ENCODE measurements at regions not wholly inside any gene's neighbourhood (a gene's known extent, or its start where the extent isn't known, plus 50 kb on each side); places are given as distances from the start of the nearest gene placed in this dataset.

- no peak overlapping the region for H3K27ac Mint-ChIP-seq
- POLR2A ChIA-PET (ENCODE audit: partially characterized antibody) = interaction anchor here (0.6 to 0.9 kb wide), 2 partner anchors 19 to 126 kb away, joined by 3 read pairs; no protein-coding TSS in a partner anchor
- intact Hi-C loops (cut with micrococcal nuclease) = loop anchor here (10.0 kb wide), 1 partner anchor 1322 kb away; the partner anchor contains the start of gene PTBP2
Measured at GRCh38 chr1:98047171-98047570, 126.3 kb upstream of the DPYD start.

DNA sequence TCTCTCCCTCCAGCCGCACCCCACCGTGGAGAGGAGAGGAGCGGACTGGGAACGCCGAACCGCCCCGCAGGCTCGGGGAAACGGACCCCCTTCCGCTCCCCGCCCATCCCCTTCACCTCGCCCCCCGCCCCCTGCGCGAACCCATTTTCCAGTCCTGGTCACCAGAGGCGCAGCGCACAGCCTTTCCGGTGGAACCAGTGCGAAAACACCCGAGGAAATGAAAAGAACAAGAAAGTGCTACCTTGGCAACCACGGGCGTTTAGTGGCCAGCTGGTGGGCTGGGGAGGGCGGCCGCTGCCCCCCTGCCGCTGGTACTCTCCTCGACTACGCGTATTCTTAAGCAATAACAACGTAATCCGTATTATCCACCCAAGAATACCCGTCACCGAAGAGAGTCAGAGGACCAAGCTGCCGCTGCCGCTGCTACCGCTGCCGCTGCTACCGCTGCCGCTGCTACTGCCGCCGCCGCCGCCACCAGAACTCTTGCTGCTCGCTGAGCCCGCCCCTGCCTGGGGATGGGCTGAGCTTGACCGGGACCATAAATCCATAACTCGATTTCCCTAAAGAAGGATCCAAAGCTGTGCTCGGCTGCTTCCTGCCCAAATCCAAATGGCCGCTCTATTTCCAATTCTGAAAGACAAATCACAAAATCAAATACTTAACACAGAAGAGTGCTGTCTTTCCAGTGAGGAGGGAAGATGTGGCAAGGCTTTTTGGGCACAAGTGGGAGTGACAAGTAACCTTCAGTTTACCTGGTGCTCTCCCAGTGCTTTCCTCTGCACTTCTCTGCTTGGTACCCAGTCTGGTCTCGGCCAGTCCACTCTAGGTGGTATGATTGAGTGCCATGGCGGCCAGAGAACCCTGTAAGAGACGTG lies 125.2 kb upstream of the DPYD start:
- Mint-ChIP-seq H3K9me3 (peaks cover 0 to 8% (median 3%) of the 10 kb centered on the region in 8 donors), H3K36me3 (no peaks in the 10 kb centered on the region), H3K27ac (peak overlapping the region in 1 of 7 donors; percentile 11), H3K4me3 (peak overlapping the region; percentile 67 to 89 (median 81)), H3K27me3 (peaks cover 57 to 61% of the 10 kb centered on the region in 2 donors), H3K4me1 (peaks cover 23 to 40% (median 33%) of the 10 kb centered on the region in 4 donors)
- H3K27me3 ChIP-seq (ENCODE audit: insufficient read depth, low read length) = peaks cover 39% of the 10 kb centered on the region
- peak in 1 of 5 donors; percentile 21 for DNase-seq
- CTCF ChIA-PET (ENCODE audit: partially characterized antibody) = interaction anchor here (1.0 to 3.9 kb wide), 3 partner anchors 14 to 1083 kb away, joined by 4 to 12 read pairs (median 6); no protein-coding TSS in a partner anchor
- no peak overlapping the region for H3K27ac ChIP-seq (ENCODE audit: low read depth, low read length)
- intact Hi-C loops (cut with micrococcal nuclease) = loop anchor here (10.0 kb wide), 1 partner anchor 1321 kb away; the partner anchor contains the start of gene PTBP2
- H3K36me3 ChIP-seq (ENCODE audit: insufficient read depth, low read length) = no peaks in the 10 kb centered on the region
- peaks cover 35% of the 10 kb centered on the region for H3K4me1 ChIP-seq (ENCODE audit: insufficient read depth, low read length)
- H3K4me3 ChIP-seq (ENCODE audit: low read length in 2 of 2) = peak overlapping the region in 1 of 2 donors; percentile 25
- H3K9me3 ChIP-seq (ENCODE audit: control insufficient read depth in 1 of 2, low read length in 2 of 2) = no peaks in the 10 kb centered on the region
- POLR2A ChIA-PET (ENCODE audit: partially characterized antibody) = no interaction called here

More at GRCh38 chr1:98047171-98047570, 126.3 kb upstream of the DPYD start:
- H3K4me1 Mint-ChIP-seq = peaks cover 23 to 40% (median 33%) of the 10 kb centered on the region in 4 donors
- no peak for DNase-seq
- H3K4me3 ChIP-seq (ENCODE audit: low read length in 2 of 2) = no peak overlapping the region
- H3K27me3 ChIP-seq (ENCODE audit: insufficient read depth, low read length) = peaks cover 40% of the 10 kb centered on the region
- no peaks in the 10 kb centered on the region for H3K9me3 ChIP-seq (ENCODE audit: control insufficient read depth in 1 of 2, low read length in 2 of 2)
- H3K4me3 Mint-ChIP-seq = no peak overlapping the region
- no peaks in the 10 kb centered on the region for H3K36me3 ChIP-seq (ENCODE audit: insufficient read depth, low read length)
- H3K4me1 ChIP-seq (ENCODE audit: insufficient read depth, low read length) = peaks cover 35% of the 10 kb centered on the region
- peaks cover 58 to 64% of the 10 kb centered on the region in 2 donors for H3K27me3 Mint-ChIP-seq
- H3K9me3 Mint-ChIP-seq = peaks cover 0 to 8% (median 3%) of the 10 kb centered on the region in 8 donors
- CTCF ChIA-PET (ENCODE audit: partially characterized antibody) = interaction anchor here (0.8 to 3.9 kb wide), 7 partner anchors 13 to 1084 kb away, joined by 3 to 12 read pairs (median 4); no protein-coding TSS in a partner anchor
- H3K36me3 Mint-ChIP-seq = no peaks in the 10 kb centered on the region
- H3K27ac ChIP-seq (ENCODE audit: low read depth, low read length) = no peak overlapping the region

GRCh38 chr1:98045211-98045766 lies 124.5 kb upstream of the DPYD start:
- Histone ChIP-seq H3K27ac (ENCODE audit: low read depth, low read length) (no peak overlapping the region), H3K4me3 (ENCODE audit: low read length in 2 of 2) (peak overlapping the region in 1 of 2 donors; percentile 25), H3K27me3 (ENCODE audit: insufficient read depth, low read length) (peaks cover 39% of the 10 kb centered on the region), H3K36me3 (ENCODE audit: insufficient read depth, low read length) (no peaks in the 10 kb centered on the region), H3K4me1 (ENCODE audit: insufficient read depth, low read length) (peaks cover 35% of the 10 kb centered on the region), H3K9me3 (ENCODE audit: control insufficient read depth in 1 of 2, low read length in 2 of 2) (no peaks in the 10 kb centered on the region)
- DNase-seq = no peak
- Mint-ChIP-seq H3K36me3 (no peaks in the 10 kb centered on the region), H3K9me3 (peaks cover 0 to 8% (median 3%) of the 10 kb centered on the region in 8 donors), H3K4me1 (peaks cover 23 to 40% (median 33%) of the 10 kb centered on the region in 4 donors), H3K4me3 (peak overlapping the region; percentile 62 to 89 (median 78)), H3K27ac (no peak overlapping the region), H3K27me3 (peaks cover 55 to 59% of the 10 kb centered on the region in 2 donors)
- POLR2A ChIA-PET (ENCODE audit: partially characterized antibody) = no interaction called here
- intact Hi-C loops (cut with micrococcal nuclease) = loop anchor here (10.0 kb wide), 1 partner anchor 1320 kb away; the partner anchor contains the start of gene PTBP2
- CTCF ChIA-PET (ENCODE audit: partially characterized antibody) = interaction anchor here (1.0 to 1.7 kb wide), 2 partner anchors 8 to 15 kb away, joined by 3 to 6 read pairs; no protein-coding TSS in a partner anchor

GRCh38 chr1:98044766-98045165 lies 123.9 kb upstream of the DPYD start:
- peaks cover 23 to 40% (median 33%) of the 10 kb centered on the region in 4 donors for H3K4me1 Mint-ChIP-seq
- Histone ChIP-seq H3K9me3 (ENCODE audit: control insufficient read depth in 1 of 2, low read length in 2 of 2) (no peaks in the 10 kb centered on the region), H3K27ac (ENCODE audit: low read depth, low read length) (no peak overlapping the region), H3K27me3 (ENCODE audit: insufficient read depth, low read length) (peaks cover 39% of the 10 kb centered on the region), H3K4me3 (ENCODE audit: low read length in 2 of 2) (peak overlapping the region in 1 of 2 donors; percentile 25), H3K36me3 (ENCODE audit: insufficient read depth, low read length) (no peaks in the 10 kb centered on the region), H3K4me1 (ENCODE audit: insufficient read depth, low read length) (peaks cover 35% of the 10 kb centered on the region)
- H3K27ac Mint-ChIP-seq = no peak overlapping the region
- intact Hi-C loops (cut with micrococcal nuclease) = loop anchor here (10.0 kb wide), 1 partner anchor 1320 kb away; the partner anchor contains the start of gene PTBP2
- DNase-seq = no peak
- CTCF ChIA-PET (ENCODE audit: partially characterized antibody) = interaction anchor here (0.9 to 1.0 kb wide), 2 partner anchors 9 to 15 kb away, joined by 3 read pairs; no protein-coding TSS in a partner anchor
- H3K27me3 Mint-ChIP-seq = peaks cover 53 to 54% of the 10 kb centered on the region in 2 donors
- H3K36me3 Mint-ChIP-seq = no peaks in the 10 kb centered on the region
- POLR2A ChIA-PET (ENCODE audit: partially characterized antibody) = no interaction called here
- H3K4me3 Mint-ChIP-seq = peak overlapping the region; percentile 62 to 83 (median 74)
- H3K9me3 Mint-ChIP-seq = peaks cover 0 to 8% (median 3%) of the 10 kb centered on the region in 8 donors

DNA sequence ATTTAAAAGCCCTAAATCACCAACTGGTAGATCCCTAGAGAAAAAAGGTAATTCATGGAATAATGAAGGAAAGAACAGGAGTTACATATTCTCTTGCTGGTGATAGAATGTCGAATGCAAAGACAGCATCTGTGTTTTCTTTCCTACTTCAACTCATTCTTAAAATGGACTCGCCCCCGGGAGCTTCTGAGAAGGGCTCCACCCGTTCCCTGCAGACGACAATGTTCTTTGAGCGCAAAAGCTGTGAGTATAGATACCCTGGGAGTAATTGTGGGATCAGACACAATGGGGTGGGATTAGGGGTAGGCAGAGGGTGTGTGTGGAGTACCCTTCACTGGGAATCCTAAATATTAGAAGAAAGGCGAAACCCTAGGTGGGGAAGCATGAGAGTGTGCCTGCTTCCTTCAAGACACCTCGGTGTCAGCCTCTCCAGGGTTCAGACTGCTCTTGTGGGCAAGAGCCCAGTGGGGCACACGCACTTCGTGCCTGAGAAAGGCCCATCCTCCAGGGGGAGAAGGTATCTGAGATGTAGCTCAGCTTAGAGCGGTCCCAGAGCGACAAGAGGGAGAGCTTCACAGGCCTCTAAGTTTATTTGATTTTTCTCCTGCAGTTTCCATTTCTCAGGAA lies 123.3 kb upstream of the DPYD start:
- H3K4me3 Mint-ChIP-seq = peak overlapping the region in 7 of 8 donors; percentile 62 to 83 (median 78)
- no peaks in the 10 kb centered on the region for H3K36me3 Mint-ChIP-seq
- peaks cover 19 to 34% (median 27%) of the 10 kb centered on the region in 4 donors for H3K4me1 Mint-ChIP-seq
- peaks cover 30% of the 10 kb centered on the region for H3K4me1 ChIP-seq (ENCODE audit: insufficient read depth, low read length)
- no peak overlapping the region for H3K27ac ChIP-seq (ENCODE audit: low read depth, low read length)
- peaks cover 48% of the 10 kb centered on the region in 2 donors for H3K27me3 Mint-ChIP-seq
- intact Hi-C loops (cut with micrococcal nuclease) = loop anchor here (10.0 kb wide), 1 partner anchor 1319 kb away; the partner anchor contains the start of gene PTBP2
- no peaks in the 10 kb centered on the region for H3K9me3 ChIP-seq (ENCODE audit: control insufficient read depth in 1 of 2, low read length in 2 of 2)
- H3K36me3 ChIP-seq (ENCODE audit: insufficient read depth, low read length) = no peaks in the 10 kb centered on the region
- peaks cover 0 to 7% (median 3%) of the 10 kb centered on the region in 8 donors for H3K9me3 Mint-ChIP-seq
- DNase-seq = no peak
- H3K27me3 ChIP-seq (ENCODE audit: insufficient read depth, low read length) = peaks cover 36% of the 10 kb centered on the region
- H3K27ac Mint-ChIP-seq = no peak overlapping the region
- CTCF ChIA-PET (ENCODE audit: partially characterized antibody) = interaction anchor here (0.8 to 1.6 kb wide), 5 partner anchors 8 to 1080 kb away, joined by 3 to 4 read pairs (median 3); no protein-coding TSS in a partner anchor
- no peak overlapping the region for H3K4me3 ChIP-seq (ENCODE audit: low read length in 2 of 2)
- POLR2A ChIA-PET (ENCODE audit: partially characterized antibody) = no interaction called here

- H3K4me1 Mint-ChIP-seq = no peaks in the 10 kb centered on the region
Measured at GRCh38 chr1:98035602-98036002, 114.8 kb upstream of the DPYD start.

More at GRCh38 chr1:98035602-98036002, 114.8 kb upstream of the DPYD start:
- H3K27ac Mint-ChIP-seq = no peak overlapping the region
- no peak overlapping the region for H3K4me3 ChIP-seq (ENCODE audit: low read length in 2 of 2)
- no peak overlapping the region for H3K4me3 Mint-ChIP-seq
- H3K9me3 Mint-ChIP-seq = no peaks in the 10 kb centered on the region
- DNase-seq = no peak
- H3K27ac ChIP-seq (ENCODE audit: low read depth, low read length) = no peak overlapping the region
- peaks cover 1 to 2% of the 10 kb centered on the region in 2 donors for H3K27me3 Mint-ChIP-seq
- intact Hi-C loops (cut with micrococcal nuclease) = no loop called here
- H3K27me3 ChIP-seq (ENCODE audit: insufficient read depth, low read length) = no peaks in the 10 kb centered on the region
- H3K4me1 ChIP-seq (ENCODE audit: insufficient read depth, low read length) = no peaks in the 10 kb centered on the region
- no peaks in the 10 kb centered on the region for H3K36me3 ChIP-seq (ENCODE audit: insufficient read depth, low read length)
- H3K36me3 Mint-ChIP-seq = no peaks in the 10 kb centered on the region
- ChIA-PET POLR2A (ENCODE audit: partially characterized antibody) (no interaction called here), CTCF (ENCODE audit: partially characterized antibody) (no interaction called here)
- H3K9me3 ChIP-seq (ENCODE audit: control insufficient read depth in 1 of 2, low read length in 2 of 2) = no peaks in the 10 kb centered on the region

Data from CD4-positive, alpha-beta memory T cell (primary cell).